Activated T-cell treated with anti-CD3 and anti-CD28 coated beads for 48 hours (primary cell): ENCODE measurements at regions not wholly inside any gene's neighbourhood (a gene's known extent, or its start where the extent isn't known, plus 50 kb on each side); places are given as distances from the start of the nearest gene placed in this dataset.

Experiments used
- DNase-seq: peaks from one replicate; pipeline ENCODE4 v3.0.0-alpha.2; 2020; ENCODE audit warnings: low read depth

DNA sequence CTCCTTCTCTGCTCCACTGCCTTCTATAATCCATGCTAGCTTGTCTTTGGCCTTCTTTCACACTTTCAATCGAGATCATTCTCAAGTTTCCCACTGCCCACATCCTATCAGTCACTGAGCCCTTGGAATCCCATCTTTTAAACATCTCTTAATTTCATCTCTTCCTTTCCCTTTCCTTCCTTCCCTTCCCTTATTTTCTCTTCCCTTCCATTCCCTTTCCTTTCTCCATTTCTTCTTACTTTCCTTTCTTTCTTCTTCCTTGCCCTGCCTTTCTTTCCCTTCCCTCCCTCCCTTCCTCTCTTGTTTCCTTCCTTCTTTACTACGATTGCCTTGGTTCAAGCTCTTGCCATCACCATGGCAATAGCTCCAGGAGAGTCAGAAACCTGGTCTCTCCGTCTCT is 183.8 kb downstream of the EMP1 start:
- no peak for DNase-seq

DNA sequence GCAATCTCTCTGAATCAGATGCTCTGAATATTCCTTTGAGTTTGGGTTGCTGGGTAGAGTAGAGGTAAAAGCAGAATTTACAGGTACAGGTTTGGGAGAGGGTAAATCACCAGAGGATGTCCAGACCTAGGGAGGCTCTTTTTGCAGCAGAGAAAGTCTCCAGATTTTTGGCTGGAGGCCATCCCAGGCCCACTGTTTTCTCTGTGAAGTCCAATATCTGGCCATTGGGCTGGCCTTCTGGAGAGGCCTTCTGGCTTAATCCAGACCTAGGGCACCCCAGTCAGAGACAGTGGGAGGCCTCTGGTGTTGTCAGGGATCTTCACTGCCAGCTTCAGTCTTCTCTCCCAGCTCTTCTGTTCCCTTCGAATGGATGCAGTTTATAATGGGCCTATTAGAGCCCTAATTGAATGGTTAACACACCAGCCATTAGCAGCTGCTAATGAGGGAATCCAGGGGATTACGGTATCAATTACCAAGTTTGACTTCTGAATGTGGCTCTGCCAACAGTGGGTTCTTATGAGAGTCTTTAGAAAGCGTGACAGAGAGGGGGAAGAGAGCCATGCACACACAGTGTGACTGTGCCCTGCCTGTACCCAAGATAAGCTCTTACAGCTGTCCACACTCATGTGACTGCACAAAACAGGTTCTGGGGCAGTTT is 183.1 kb downstream of the EMP1 start:
- DNase-seq, result no peak

DNA sequence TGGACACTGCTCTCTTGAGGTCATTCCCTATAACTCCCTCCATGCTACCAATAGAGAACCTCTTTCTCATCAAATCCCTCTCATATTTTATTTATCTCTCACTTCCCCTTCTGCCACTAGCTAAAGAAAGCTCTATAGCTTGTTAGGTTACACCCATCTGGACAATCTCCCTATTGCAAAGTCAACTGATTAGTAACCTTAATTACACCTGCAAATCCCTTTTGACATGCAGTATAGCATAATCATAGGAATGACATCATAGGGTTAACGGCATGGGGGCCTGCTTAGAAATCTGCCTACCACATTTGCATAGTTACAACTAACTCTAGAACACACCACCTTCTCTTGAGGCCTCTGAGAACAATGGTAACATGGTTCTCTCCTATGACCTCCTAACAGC is 181.2 kb downstream of the EMP1 start:
- DNase-seq, result no peak

DNA sequence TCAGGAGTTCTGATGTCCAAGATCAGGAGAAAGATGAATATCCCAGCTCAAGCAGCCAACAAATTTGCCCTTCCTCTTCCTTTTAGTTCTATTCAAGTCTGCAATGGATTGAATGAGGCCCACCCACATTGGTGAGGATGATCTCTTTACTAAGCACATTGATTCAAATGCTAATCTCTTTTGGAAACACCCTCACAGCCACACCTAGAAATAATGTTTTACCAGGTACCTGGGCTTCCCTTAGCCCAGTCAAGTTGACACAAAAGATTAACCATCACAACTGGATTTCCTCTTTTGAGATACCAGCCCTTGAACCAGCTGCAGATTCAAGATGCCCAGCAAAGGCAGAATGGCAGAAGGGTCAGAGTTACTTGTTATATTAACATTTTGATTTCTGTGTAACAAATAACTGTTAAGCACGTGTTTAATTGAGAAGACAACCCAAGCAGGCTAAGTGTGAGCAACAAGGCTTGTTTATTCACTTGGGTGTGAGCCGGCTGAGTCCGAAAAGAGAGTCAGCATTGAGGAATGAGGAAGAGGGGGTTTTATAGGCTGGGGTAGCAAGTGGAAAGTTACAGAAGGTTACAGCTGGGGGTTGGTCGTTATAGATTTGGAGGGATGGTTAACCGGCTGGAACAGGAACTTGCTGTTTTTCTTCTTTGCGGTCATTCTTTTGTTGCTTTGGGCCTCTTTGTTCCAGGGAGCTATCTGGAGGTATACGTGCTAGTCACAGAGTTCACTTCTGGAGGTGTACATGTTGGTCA is 180.3 kb downstream of the EMP1 start:
- no peak for DNase-seq

DNA sequence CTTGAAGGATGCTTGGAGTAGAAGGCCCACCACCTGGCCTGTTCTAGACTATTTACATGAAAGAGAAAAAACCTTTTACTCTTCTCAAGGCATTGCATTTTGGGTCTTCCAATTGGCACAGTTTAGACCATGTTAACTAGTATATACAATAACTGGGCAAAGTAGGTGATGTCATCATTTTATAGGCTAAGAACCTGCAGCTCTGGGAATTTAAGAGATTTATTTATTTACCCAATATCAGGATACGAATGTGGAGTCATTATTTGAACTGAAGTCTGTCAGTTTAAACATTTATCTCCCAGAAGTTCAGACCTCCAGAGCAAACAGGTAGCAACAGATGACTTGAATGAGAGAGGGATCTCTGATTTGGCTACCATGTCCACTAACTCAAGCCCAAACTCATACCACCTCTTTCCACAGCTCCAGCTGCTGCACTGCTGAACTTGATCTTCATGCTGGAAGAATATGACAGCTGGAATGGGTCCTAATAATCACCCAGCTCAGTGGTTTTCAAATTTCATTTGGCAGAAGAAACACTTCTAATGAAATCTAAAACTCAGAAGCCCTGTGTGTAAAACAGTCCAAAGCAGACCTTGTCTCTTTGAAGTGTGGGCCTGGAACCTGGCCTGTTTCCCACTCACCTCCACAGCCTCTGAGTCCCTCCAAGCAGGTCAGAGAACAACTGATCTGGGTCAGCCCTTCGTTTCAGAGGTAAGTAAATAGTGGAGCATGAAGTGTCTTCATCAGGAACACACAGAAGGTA is 179.2 kb downstream of the EMP1 start:
- no peak for DNase-seq

DNA sequence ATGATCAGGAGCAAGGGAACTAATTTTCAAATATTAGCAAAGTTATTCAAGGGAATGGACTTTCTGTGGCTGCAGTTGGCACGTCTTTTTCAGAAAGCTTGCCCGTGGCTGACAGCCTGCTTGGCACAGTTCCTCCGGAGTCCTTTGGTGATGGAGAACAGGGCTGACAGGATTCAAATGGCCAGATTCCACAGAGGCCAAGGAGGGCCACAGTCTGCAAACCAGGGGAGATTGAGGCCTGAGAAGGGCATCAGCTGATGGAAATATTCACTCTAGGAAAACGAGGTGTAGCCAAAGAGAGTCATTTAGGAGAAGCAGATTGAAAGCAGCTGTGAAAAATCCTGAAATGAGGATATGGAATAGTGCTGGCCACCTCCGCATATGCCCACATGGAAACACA is 178.3 kb downstream of the EMP1 start:
- no peak for DNase-seq

DNA sequence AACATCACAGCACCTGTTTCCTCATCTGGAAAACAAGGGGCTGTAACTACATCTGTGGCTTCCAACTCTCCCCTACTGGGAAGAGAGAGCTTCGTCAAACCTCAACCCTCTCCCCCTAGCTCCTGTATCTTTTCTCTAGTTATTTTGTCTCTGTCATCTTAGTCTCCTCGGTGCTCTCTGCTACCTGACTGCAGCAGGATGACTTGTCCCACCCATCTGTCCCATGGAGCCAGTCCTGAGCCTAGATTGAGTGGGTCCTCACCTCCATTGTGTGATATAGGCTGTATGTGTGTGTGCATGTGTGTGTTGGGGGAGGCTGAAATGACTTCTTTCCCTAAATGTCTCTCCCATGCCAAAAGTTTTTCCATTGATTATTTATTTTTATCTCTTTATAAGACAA is 177.3 kb downstream of the EMP1 start:
- DNase-seq, result no peak

DNA sequence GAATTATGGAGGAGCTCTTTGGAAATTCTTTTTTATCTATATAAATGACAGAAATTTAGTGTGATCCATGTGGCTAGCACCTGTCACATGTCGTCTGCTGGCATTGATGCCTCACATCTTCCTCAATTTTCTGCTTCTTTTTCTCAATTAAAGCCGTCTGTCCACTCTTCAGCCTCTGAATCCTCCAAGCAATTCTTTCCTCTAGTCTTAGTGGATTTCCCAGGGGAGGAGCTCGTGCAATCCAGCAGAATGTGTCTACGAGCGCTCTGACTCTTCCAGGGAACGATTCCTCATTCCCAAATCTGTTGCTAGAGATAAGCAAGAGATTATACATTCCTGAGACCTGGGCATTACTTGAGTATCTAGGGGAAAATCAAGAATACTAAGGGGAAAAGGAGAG is 176.6 kb downstream of the EMP1 start:
- DNase-seq, result no peak

DNA sequence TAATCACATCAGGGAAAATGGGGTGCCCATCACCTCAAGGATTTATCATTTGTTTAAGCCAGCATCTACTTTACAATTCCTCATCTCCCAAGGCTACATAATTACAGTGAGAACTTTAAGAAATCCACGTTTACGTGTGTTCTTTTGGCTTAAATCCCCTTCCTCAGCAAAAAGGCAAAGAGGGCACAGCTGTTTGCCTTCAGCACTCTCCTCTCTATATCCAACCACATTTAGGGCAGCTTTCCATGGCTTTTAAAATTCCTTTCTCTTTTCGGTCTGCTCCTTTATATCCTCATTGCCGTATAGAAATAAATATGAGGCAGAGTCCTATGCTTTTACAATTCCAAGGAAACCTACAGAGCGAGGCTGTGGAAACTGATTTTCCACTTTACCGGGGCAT is 175.9 kb downstream of the EMP1 start:
- DNase-seq, result no peak

DNA sequence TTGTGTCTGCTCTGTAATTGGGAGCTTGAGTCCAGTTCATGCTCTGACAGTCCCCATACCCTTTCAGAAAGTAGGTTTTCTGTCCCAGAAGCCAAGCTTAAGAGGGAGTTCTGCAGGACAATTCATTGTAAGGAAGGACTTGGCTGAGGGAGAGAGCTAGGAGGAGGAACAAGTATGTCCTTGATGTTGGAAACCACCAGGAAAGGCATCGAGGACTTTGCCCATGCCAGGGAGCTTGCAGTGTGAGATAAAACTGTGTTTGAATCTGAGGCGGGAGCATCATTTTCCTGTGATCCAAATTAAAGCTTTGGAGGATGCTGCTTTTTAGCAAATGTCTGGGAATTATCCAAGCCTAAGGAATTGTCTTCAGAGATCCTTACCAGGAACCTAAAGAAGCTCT is 175.3 kb downstream of the EMP1 start:
- no peak for DNase-seq

DNA sequence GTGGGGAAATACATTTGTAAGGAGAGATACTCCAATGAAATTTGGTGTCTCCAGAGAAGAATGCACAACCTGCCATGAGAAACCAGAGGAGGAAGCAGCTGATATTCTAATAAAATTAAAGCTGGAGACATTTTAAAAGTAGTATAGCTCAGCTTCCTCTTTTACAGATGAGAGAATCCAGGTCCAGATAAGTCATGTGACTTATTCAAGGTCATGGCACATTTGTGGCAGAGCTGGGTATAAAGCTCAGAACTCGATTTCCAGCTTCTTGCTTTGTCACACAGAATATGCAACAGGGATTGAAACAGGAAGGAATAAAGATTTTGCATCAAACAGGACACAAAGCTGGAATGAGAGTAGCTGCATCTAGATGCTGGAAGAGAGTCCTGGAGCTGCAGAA is 174.8 kb downstream of the EMP1 start:
- no peak for DNase-seq

DNA sequence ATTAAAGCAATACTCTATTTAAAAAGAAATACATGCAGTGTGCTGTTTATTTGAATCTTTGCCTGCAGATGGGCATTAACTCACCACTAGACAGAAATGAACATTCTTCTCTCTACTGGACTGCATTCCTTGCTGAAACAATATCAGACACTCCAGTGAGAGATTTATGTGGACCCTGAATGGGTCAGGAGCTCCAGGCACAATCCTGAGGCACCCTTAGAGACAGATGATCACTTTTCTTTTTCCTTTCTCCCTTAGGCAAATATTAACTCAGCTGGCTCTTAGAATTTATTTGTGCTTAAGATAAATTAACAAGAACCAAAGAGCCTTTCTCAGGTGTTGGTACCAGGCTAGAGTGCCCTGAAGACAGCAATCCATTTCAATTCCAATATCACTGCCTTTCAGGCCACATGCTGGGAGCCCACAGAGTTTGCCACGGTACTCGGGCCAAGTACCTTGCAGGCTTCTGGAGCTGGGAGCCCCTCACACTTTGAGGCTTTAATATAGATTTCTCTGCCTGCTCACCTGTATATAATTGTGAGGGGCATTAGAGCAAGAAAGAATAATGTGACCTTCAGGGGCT is 173.0 kb downstream of the EMP1 start:
- DNase-seq, result no peak

DNA sequence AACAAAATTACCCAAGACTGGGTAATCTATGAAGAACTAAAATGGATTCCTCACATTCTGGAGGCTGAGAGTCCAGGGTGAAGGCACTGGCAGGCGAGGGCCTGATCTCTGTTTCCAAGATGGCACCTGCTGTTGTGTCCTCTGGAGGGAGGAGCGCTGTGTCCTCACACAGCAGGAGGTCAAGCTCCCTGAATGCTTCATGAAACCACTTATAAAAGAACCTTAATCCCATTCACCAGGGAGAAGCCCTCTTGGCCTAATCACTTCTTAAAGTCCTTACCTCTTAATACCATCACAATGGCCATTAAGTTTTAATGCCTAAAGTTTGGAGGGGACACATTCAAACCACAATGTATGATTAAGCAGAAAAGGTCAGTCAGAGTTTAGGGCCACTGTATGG is 172.4 kb downstream of the EMP1 start:
- DNase-seq, result no peak

DNA sequence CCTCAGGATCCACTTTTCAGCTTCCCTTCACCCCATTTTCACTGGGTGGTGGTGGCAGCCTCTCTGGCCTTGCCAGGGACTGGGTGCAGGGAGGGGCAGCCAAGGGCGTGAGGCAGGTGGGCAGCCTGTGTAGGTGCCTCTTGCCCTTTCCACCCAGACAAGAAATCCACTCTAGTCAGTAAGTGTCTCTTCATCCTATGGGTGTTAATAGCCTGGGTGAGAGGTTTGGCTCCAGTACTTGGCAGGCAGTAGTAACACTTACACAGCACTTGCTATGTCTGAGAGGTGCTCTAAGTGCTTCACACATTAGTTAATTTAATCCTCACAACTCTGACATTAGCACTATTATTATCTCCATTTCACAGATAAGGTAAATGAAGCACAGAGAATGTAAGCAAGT is 171.9 kb downstream of the EMP1 start:
- DNase-seq, result no peak

DNA sequence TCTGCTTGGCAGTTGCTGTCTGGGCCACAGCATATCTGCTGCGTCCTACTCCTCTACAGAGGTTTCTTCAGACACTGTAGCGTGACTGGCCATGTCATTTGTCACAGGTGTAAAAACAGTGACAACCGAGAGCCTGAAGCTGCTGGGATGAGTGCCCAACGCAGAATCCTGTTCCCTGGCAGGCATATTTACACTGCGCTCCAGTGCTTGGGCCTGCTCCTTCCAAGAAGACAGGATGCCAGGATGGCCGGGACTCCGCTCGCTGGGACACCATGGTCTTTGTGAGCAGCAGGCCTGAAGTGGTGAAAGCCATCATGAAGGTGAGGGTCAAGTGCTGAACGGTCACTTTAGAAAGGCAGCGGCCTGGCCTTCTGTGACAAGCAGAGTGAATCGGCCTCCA is 171.4 kb downstream of the EMP1 start:
- no peak for DNase-seq

DNA sequence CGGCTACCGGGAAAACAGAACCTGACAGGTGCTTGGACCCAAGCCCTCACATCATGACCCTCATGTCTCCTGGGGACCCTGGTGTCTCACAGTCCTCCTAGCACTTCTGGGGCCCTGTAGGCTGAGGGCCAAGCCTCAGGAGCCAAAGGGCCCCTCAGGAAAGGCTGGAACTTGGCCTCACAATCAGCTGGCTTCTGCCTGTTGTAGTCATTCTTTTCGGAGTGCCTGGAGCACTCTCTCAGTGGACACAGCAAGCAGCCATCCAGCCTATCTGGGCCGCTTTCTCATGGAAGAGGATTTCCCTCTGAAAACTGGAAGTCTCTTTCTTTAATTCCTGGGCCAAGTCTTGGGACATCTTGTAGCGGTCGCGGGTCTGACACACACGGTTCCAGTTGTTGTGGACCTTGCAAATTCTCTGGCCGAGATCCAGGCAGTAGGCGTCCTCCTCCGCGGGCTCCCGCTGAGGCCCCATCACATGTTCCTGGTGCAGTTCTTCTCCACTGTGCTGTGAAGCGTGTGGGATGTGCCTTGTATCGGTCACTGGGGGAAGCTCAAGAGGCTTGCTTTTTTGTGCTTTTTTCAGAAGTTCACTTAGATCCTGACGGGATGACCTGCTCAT is 169.3 kb downstream of the EMP1 start:
- DNase-seq, result no peak

DNA sequence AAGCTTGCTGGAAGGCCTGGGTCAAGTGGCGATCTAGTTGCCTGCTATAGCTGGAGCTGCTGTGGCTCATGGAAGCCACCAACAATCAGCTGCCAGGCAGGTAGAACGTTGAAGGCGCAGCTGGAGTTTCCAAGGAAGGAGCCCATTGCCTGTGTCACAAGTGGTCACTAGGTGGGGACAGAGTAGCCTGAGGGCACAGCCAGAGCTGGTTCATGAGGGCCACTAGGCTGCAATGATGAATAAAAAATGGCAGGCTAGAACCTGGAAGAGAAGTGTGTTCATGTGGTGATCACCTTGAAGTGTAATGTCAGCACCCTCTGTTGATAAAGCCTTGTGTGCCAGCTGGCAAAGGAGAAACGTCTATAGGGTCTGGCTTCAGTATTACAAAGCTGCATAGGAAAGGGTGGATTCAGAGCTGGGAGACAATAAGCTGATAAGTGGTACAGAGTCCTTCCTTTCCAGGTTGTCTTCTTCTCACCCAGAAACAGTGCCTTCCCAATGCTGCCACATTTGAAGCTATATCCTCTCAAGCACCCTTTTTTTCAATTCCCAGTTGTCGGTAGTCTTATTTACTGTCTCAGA is 165.8 kb downstream of the EMP1 start:
- DNase-seq, result peak; percentile 43

DNA sequence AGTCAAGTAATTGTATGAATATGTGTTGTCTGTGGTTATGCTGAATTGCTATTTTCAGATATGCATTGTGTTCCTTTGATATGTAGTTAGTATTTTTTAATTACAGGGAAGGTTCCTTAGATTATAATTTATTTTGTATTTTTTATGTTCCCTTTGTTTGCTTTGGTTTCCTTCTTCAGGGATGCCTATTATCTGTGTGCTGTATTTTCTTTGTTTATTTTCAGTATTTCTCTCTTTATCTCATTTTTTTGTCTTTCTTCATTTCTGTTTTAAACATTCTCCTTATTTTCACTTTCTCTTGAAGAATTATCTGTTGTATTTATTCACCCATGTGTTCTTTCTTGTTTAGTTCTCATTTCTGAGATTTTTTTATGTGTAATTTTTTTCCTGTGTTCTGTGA is 163.1 kb downstream of the EMP1 start:
- no peak for DNase-seq

DNA sequence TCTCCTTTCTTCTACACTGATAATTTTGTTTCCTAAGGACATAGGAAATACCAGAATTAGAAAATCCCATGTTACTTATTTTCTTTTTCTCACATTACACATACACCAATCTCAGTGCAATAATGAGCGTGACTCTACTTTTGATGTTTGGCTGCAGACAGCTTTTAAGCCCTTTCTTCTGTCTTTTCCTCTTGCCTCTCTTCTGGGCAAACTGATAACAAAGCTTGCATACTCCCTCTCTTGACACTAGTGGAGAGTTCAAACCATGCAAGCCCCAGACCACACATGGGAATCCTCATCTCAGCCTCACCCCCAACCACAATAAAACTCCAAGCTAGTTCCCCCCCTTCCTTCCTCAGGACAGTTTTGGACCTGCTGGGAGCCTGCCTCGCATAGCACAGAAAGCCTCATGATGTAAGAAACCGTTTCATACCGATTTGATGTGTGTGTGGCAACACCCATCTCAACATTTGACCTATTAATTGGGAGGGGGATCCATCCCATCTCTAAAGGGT is 161.9 kb downstream of the EMP1 start:
- no peak for DNase-seq

DNA sequence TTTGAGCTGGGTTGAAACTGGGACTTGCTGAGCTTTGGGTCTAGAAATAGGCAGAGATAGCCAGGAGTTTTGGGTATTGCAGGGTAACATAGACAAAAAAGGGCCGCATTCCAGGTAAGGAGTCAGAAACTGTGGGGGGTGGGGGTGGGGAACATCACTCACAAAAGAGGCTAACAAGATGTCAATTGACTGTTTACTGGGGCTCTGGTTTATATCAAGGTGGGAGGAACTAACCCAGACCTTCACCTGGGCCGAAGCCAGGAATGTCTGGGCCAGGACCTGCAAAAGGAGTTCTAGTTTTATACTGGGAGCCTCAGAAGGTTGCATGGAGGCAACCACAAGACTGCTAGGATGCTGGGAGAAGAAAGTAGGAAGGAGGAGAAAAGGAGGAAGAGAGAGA is 154.4 kb downstream of the EMP1 start:
- DNase-seq, result no peak

DNA sequence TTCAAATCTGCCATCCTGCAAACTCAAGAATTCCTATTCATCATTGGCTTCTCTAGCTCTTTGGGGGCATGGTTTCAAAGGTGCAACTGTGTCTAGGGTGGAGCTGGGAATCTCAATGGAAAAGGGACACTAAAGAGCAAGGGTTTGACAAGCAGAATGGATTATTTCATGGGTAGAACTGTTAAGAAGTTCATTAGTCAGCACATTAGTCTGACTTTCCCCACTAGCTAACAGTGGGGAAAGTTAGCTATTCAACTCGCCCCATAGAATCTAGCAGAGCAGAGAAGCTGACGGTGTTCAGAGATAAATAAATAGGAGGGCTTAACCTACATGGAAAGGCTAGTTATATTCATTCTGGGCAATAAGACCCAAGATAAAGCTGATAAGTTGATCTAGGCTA is 153.9 kb downstream of the EMP1 start:
- DNase-seq, result no peak

DNA sequence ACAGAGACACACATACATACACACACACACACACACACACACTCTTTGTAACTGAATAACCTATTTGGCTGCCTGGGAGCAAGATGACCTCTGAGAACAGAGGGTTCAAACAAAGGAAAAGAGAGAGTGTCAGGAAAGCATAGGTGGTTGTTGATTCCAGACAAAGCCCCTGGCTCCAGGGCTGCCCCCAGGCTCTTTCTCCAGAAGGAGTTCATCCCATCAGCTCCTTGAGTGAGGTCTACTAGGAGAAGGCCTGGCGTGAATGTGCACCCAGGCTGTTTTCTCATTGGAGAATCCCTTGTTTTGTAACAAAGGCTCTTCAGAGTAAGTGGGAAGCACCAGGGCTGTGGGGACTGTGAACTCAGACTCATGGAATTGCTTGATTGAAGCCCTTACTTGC is 151.9 kb downstream of the EMP1 start:
- no peak for DNase-seq
